GM19240 (cell line): ENCODE measurements at regions not wholly inside any gene's neighbourhood (a gene's known extent, or its start where the extent isn't known, plus 50 kb on each side); places are given as distances from the start of the nearest gene placed in this dataset.
"Not testable (repeated sequence)": the region's sequence is repeated elsewhere in the genome, so short reads cannot be mapped to it uniquely, and the experiment has no call there.

ENCODE experiments used
- DNase-seq: peaks from one replicate; pipeline ENCODE4 v3.0.0; 2011; ENCODE audit warnings: low spot score; ENCODE audit not compliant: insufficient read length

DNA sequence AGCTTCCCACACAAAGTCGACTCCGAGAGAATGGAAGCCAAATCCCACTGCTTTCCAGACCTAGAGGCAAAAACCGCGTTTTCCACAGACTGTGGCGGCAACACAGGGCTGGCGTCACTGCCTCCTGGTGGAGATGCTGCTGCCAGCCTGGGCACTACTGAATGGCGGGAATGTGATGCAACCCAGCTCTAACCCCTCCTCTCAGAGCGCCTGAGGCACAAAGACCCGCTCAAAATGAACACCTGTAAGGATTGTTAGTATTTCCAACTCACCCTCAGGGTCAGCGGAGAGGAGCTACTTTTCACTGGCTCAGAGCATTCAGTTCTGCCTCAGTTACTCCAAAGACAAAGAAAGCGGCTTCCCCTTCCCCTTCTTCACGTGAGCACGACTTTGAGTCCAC lies 548.0 kb upstream of the SALL3 start:
- no peak for DNase-seq

GRCh38 chr18:78433562-78433961 lies 546.1 kb upstream of the SALL3 start:
- no peak for DNase-seq

DNA sequence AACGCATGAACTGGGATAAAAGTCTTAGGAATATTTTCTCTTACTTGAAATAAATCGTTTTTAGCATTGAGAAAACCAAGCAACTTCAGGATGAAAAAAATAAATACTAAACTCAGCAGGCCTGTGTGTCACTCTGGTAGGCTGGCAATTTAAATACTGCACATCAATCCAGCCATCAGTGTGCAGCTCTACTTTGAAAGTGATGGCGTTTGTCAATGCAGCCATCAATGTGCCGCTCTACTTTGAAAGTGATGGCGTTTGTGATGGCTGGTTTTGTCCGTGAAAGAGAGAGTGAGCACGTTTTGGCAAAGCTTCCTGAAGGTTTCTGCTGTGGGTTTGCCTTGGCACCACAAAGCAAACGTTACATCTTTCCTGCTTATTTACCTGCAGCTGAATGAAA lies 543.5 kb upstream of the SALL3 start:
- no peak for DNase-seq

DNA sequence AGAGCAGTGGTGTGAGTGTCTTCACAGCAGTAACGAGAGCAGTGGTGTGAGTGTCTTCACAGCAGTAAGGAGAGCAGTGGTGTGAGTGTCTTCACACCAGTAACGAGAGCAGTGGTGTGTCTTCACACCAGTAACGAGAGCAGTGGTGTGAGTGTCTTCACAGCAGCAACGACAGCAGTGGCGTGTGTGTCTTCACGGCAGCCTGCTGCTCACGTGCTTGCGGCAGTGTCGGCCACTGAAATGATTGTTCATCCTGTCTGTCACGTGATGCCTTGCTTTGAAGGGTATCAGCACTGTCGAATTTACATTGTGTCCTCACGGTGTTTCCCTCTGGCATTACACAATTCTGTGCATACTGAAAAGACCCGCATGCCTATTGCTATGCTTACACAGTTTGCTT lies 541.4 kb upstream of the SALL3 start:
- not testable (repeated sequence) for DNase-seq

DNA sequence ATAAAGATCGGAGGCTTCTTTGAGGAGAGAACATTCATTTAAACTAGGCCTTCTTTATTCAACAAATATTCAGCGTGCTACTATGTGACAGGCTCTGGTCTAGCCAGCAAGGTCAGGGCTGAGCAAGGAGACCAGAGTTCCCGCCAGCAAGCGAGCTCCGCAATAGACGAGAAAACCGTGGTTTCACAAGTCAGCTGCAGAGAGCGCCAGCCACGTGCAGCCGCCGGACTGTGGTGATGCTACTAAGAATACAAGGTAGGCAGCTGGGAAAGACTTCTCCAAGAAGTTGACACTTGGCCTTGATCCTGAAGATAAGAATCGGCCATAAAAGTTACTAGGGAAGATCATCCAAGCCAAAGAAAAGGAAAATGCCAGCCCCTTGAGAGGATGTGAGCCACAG lies 533.7 kb upstream of the SALL3 start:
- DNase-seq, result no peak

DNA sequence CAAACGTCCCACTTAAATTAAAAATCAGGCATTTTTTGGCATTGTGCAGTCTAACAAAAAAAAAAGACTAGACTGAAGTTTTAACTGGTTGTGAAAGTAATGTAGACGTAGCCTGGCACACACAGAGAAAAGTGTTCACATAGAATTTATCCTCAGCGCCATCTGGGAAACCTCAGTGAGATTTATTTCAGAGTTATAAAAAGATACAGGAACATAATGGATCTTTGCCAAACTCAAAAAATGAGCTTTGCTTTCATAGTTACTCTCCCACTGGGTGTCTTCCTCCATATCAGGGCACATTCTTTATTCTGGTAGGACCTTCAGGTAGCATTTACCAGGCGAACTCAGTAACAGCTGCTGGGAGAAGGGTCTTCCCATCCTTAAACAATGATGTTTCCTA lies 532.4 kb upstream of the SALL3 start:
- DNase-seq, result no peak

- DNase-seq, result no peak
These were observed 531.5 kb upstream of the SALL3 start for GRCh38 chr18:78448106-78448505.

- DNase-seq, result no peak
These were observed 531.0 kb upstream of the SALL3 start for GRCh38 chr18:78448591-78448990.

DNA sequence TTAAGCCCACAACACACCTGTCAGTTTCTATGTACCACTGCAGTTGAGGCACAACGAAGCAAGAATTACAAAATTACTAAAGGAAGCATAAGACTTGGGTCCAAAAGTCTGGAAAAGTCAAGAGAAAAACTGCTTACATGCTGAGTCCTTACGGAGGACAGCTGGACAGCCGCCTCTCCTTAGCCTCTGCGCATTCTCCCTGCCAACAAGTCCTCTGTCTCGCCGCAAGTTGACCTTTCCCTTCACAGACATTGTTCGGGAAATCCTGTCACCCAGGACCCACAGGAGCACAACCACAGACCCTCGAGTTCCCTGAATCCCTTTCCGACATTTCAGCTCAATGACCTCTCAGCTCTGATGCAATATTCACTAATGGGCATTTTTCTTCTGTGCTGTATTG lies 525.4 kb upstream of the SALL3 start:
- no peak for DNase-seq

- DNase-seq, result no peak
These were observed 524.2 kb upstream of the SALL3 start for GRCh38 chr18:78455386-78455785.

DNA sequence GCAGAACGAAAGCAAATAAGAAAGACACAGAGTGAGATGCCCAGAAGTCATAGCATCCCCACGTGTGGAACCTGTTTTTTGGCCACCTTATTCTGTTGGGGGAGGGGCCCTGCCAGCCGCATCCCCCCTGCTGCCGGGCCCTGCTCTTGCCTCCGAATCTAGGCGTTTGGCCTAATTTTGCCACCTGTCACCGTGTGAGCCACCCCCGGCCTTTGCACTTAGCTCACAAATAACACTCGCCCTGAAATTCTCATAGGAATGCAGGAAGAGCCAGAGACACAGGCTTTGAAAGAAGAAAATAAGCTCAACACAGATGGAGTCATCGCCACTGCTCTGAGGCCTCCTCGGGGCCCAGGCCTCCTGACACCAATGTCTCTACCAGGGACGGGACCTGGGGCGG lies 522.6 kb upstream of the SALL3 start:
- no peak for DNase-seq

DNA sequence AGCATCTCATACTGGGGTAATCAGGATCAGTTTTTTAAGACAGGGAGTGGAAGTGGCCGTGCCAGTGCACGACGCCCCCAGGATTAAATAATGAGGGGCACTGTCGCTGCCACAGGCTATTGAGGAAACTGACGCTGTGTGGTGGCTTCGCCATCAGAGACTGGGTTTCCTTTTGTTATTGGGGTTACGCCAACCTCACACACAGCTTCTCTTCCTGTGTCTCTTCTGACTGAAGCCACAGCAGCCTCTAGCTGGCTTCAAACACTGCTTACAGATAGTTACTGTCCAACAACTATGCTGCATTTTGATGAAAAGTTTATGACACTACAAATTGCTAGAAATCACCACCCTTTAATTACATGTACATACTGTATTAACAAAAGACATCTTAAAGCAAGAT lies 521.9 kb upstream of the SALL3 start:
- no peak for DNase-seq

DNA sequence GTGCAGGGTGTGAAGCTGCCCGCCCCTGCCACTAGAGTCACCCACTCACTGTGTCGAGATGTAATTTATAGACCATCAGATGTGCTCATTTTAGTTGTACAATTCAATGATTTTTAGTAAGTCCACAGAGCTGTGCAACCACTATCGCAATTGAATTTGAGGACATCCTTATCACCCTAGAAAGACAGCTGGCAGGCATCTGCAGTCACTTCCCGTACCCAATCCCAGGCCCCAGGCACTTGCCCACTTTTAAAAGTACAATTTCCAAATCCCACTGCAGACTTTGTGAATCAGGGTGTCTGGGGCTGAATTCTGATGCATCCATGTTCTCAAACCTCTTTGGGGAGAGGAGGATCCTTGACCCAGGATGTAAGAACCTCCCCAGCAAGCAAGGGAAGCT lies 521.3 kb upstream of the SALL3 start:
- DNase-seq, result no peak

- DNase-seq, result no peak
These were observed 520.0 kb upstream of the SALL3 start for GRCh38 chr18:78459668-78460067.

GRCh38 chr18:78460558-78460957 lies 519.1 kb upstream of the SALL3 start:
- no peak for DNase-seq

DNA sequence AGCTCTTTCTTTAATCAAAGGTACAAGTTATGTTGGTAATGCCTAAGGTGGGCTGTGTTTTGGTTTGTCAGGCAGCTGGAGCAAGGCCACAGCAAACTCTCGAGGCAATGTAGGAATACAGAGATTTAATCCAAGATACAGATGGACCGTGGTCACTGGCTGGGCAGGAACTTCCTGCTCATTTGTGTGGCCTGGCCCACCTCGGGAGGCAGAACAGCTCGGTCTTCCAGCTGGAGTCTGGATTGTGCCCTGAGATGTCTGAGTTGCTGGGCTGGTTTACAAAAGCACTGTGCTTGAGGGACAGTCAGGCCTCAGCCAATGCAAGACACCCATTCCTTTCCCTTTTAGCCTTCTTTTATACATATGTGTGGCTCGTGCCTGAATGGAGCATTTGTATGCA lies 506.1 kb upstream of the SALL3 start:
- DNase-seq, result no peak

DNA sequence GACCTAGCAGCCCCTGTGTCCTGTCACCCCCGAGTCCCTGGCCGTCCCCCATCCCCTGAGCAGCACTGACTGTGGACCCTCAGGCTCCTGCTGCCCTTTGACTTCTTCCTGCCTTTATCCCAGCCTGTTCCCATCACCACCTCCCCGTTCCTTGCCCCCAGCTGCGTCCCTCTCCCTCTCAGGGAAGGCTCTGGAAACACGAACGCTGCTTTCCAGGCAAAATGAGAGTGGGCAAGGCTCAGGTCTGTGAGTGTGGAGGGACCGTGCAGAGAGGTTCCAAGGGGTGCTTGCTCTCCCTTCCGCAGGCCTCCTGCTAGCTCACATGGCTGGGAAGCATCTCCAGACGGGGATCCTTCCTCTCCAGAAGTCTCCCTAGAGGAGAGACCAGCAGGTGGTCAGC lies 501.8 kb upstream of the SALL3 start:
- no peak for DNase-seq

DNA sequence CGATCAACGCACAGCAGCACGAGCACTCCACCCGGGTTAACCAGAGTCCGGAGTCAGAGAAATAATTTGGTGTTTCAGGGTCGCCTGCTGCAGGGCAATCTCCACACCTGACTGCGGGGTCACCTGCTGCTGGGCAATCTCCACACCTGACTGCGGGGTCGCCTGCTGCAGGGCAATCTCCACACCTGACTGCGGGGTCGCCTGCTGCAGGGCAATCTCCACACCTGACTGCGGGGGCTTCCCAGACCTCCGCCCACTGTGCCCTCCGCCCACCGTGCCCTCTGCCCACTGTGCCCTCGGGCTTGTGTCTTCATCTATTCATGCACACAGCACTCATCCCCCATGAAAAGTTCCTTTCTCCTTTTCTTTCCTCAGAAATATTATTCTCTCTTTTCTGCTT lies 500.2 kb upstream of the SALL3 start:
- no peak for DNase-seq

- no peak for DNase-seq
These were observed 499.2 kb upstream of the SALL3 start for GRCh38 chr18:78480262-78481054.

GRCh38 chr18:78482378-78482777 lies 497.2 kb upstream of the SALL3 start:
- DNase-seq, result no peak

DNA sequence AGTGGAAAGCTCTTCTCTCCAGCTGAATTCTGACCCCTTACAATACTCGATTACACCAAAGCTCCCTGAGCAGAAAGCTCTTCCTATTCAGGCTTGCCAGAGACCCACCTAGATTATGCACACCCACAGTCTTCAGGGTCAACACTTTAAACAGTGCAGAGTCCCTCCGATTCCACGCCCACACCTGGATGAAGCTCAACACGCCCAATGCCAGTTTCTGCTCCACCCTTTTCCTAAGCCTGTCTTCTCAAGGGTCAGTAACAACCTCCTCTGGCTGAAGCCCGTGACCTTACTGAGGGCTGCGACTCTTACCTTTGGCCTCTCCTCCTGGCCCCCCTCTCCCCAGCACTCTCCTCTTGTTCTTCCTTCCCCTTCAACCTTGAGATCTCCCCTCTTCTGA lies 492.0 kb upstream of the SALL3 start:
- no peak for DNase-seq

DNA sequence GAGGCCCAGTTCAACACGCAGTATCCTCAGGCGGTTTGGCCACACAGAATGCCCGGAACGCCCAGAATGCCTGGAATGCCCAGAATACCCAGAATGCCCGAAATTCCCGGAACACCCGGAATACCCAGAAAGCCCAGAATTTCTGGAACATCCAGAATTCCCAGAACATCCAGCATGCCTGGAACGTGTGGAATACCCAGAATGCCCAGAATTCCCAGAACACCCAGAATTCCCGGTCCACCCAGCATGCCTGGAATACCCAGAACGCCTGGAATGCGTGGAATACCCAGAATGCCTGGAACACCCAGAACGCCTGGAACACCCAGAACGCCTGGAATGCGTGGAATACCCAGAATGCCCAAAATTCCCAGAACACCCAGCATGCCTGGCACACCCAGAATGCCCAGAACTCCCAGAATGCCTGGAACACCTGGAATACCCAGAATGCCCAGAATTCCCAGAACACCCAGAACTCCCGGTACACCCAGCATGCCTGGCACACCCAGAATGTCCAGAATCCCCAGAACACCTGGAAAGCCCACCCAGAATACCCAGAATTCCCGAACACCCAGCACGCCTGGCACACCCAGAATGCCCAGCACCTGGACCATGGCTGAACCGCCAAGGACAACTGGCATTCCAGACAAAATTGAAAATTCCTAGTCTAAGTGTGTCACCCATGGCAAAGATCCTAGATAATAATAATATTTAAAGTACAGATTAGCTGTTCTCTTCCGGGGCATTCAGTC lies 487.4 kb upstream of the SALL3 start:
- no peak for DNase-seq

GRCh38 chr18:78492813-78493371 lies 486.7 kb upstream of the SALL3 start:
- no peak for DNase-seq
